Epithelial cell of proximal tubule (primary cell): ENCODE measurements at regions not wholly inside any gene's neighbourhood (a gene's known extent, or its start where the extent isn't known, plus 50 kb on each side); places are given as distances from the start of the nearest gene placed in this dataset.

Source experiments
- DNase-seq: peaks from one replicate; pipeline ENCODE4 v3.0.0-alpha.2; 2011; ENCODE audit warnings: low read depth
- H3K4me3 ChIP-seq: 2 replicates; pipeline ENCODE4 v1.5.1; 2011; ENCODE audit warnings: low read depth, mild to moderate bottlenecking, low read length
- TF ChIP-seq, protein P1 (sequence below): conservative IDR thresholded peaks from 2 replicates; pipeline ENCODE4 v1.5.1; 2012; ENCODE audit warnings: low read depth, mild to moderate bottlenecking, low read length

- no peak for DNase-seq
- no peak overlapping the region for H3K4me3 ChIP-seq
- TF ChIP-seq, protein P1, sequence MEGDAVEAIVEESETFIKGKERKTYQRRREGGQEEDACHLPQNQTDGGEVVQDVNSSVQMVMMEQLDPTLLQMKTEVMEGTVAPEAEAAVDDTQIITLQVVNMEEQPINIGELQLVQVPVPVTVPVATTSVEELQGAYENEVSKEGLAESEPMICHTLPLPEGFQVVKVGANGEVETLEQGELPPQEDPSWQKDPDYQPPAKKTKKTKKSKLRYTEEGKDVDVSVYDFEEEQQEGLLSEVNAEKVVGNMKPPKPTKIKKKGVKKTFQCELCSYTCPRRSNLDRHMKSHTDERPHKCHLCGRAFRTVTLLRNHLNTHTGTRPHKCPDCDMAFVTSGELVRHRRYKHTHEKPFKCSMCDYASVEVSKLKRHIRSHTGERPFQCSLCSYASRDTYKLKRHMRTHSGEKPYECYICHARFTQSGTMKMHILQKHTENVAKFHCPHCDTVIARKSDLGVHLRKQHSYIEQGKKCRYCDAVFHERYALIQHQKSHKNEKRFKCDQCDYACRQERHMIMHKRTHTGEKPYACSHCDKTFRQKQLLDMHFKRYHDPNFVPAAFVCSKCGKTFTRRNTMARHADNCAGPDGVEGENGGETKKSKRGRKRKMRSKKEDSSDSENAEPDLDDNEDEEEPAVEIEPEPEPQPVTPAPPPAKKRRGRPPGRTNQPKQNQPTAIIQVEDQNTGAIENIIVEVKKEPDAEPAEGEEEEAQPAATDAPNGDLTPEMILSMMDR: no peak
Observed at GRCh38 chr22:48199667-48200066, 1437.2 kb downstream of the TBC1D22A start.

GRCh38 chr22:48198489-48199459, 1436.3 kb downstream of the TBC1D22A start:
- TF ChIP-seq, protein P1: no peak
- DNase-seq: no peak

GRCh38 chr22:48197189-48197690, 1434.8 kb downstream of the TBC1D22A start:
- H3K4me3 ChIP-seq: no peak overlapping the region
- TF ChIP-seq, protein P1: no peak
- DNase-seq: no peak

More at GRCh38 chr22:48198489-48199459, 1436.3 kb downstream of the TBC1D22A start:
- no peak overlapping the region for H3K4me3 ChIP-seq

DNA sequence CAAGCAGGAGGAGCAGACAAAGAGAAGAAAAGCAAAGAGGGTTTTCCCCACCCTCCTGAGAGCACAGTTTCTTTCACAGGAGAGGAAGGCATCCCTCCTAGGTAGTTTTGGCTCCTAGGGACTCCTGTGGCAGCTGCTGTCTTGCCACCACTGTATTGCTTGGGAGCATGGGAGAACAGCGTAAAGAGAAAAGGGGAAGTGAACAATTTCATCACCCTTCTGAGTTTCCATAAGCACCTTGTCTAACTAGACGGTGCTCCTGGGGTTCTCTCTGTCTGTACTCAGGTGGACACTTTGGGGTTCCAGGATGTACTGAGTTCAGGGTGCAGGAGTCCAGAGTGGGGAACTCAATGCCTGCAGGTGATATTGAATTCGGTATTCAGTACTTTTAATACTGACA, 1430.5 kb downstream of the TBC1D22A start:
- DNase-seq: no peak
- TF ChIP-seq, protein P1: no peak
- H3K4me3 ChIP-seq: no peak overlapping the region

DNA sequence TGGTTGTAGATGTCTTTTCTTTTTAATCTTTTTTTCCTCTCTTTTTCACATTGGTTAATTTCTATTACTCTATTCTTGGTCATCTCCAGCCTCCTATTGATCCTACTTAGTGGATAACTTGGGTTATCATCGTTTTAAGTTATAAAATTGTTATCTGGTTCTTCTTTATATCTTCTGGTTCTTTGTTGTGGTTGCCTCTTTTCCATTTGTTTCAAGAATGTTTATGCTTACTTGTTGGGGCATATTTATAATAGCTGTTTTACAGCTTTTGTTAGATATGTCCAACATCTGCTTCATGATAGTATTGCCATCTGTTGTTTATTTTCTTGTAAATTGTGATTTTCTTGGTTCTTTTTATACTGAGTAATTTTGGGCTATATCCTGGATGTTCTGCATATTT, 1429.6 kb downstream of the TBC1D22A start:
- DNase-seq: no peak
- no peak overlapping the region for H3K4me3 ChIP-seq
- TF ChIP-seq, protein P1: no peak

GRCh38 chr22:48188231-48188721, 1425.8 kb downstream of the TBC1D22A start:
- no peak for DNase-seq
- TF ChIP-seq, protein P1: no peak
- no peak overlapping the region for H3K4me3 ChIP-seq
